ENCODE measurements at regions not wholly inside any gene's neighbourhood (a gene's known extent, or its start where the extent isn't known, plus 50 kb on each side); places are given as distances from the start of the nearest gene placed in this dataset.

DNA sequence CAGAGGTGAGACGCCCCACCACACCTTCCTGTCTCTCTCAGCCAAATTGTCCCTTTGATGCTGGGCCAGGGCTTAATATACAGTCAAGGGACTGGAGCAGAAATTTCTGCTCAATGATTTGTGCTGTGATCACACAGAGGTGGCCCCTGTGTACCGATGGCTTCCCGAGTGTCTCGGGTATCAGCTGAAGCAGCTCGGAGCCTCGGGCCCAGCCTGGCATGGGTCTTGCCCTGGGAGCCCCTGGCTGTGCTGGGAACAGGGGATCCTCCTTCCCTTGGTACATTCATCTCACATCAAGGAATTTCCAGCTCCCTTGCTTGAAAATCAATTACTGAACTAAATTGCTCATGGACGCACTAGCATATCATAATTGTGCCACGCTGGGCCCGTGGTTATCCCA lies 148.8 kb upstream of the C1orf174 start:
- TF ChIP-seq ZNF384 (IDR thresholded peaks at IDR 0.05) (no peak), PKNOX1 (IDR thresholded peaks at IDR 0.05) (no peak), L3MBTL2 (conservative IDR thresholded peaks at IDR 0.05) (no peak), BHLHE40 (IDR thresholded peaks at IDR 0.05; ENCODE audit: borderline replicate concordance) (no peak), FOXM1 (IDR thresholded peaks at IDR 0.05; ENCODE audit: borderline replicate concordance) (no peak), SUZ12 (IDR thresholded peaks at IDR 0.05) (no peak)
